Endothelial cell (in vitro differentiated cells): ENCODE measurements at regions not wholly inside any gene's neighbourhood (a gene's known extent, or its start where the extent isn't known, plus 50 kb on each side); places are given as distances from the start of the nearest gene placed in this dataset.

Experiments used
- DNase-seq: peaks from one replicate; pipeline ENCODE4 v3.0.0; 2021; ENCODE audit warnings: low spot score
- H3K27ac Mint-ChIP-seq: one replicate; pipeline ENCODE4 v1.8.0; 2021; ENCODE audit warnings: mixed read lengths, inconsistent platforms; ENCODE audit not compliant: unreplicated experiment
- H3K27me3 Mint-ChIP-seq: one replicate; pipeline ENCODE4 v1.8.0; 2021; ENCODE audit warnings: mild to moderate bottlenecking, moderate library complexity, mixed read lengths, inconsistent platforms; ENCODE audit not compliant: unreplicated experiment
- H3K36me3 Mint-ChIP-seq: one replicate; pipeline ENCODE4 v1.8.0; 2021; ENCODE audit warnings: mild to moderate bottlenecking, low read depth, mixed read lengths, inconsistent platforms; ENCODE audit not compliant: unreplicated experiment
- H3K4me1 Mint-ChIP-seq: one replicate; pipeline ENCODE4 v1.8.0; 2021; ENCODE audit warnings: mild to moderate bottlenecking, mixed read lengths, inconsistent platforms; ENCODE audit not compliant: unreplicated experiment
- H3K4me3 Mint-ChIP-seq: one replicate; pipeline ENCODE4 v1.8.0; 2021; ENCODE audit warnings: mild to moderate bottlenecking, mixed read lengths, inconsistent platforms; ENCODE audit not compliant: unreplicated experiment
- H3K9me3 Mint-ChIP-seq: one replicate; pipeline ENCODE4 v1.8.0; 2021; ENCODE audit warnings: mixed read lengths, inconsistent platforms; ENCODE audit not compliant: unreplicated experiment
- TF ChIP-seq, protein P1 (sequence below): fragments of 200-600 bp; sonication (generic); IDR thresholded peaks from one replicate; pipeline ENCODE4 v1.5.0; 2021; ENCODE audit warnings: antibody characterized with exemption; ENCODE audit not compliant: unreplicated experiment

DNA sequence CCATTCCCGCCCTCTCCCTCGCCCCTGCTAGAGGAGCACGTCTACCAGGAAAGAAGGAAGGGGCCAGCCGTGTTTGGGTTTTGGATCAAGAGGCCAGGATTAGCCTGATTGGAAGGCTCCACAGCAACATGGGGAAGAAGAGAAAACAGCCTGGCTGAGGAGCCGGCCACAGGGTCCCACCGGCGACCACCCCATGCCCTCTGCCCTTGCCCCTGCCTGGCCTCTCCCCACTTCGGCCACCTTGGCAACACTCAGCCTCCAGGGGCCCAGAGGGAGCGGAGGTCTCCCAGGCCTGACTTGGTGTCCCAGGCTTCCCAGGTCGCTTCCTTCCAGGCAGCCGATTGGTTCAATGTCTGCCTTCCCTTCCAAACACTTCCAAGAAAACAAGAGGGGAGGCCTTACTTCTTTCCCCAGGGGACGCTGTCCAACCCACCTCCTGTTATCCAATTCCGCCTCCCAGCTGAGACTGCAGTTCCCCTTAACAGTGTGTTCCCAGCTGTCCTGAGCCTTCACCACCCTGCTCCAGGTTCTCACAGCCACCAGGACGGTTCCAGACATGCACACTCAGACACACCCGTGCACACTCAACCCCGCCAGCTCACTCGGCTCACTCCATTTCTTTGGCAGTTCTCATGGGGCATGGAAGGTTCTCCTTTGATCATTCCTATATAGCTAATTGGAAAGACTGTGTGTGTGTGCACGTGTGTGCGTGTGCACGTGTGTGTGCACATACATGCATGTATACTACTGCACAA, 65.4 kb downstream of the RBFOX3 start:
- Mint-ChIP-seq H3K4me1 (no peaks in the 10 kb centered on the region), H3K9me3 (no peaks in the 10 kb centered on the region), H3K27ac (no peak overlapping the region), H3K27me3 (peaks cover 4% of the 10 kb centered on the region), H3K4me3 (no peak overlapping the region), H3K36me3 (no peaks in the 10 kb centered on the region)
- TF ChIP-seq, protein P1, sequence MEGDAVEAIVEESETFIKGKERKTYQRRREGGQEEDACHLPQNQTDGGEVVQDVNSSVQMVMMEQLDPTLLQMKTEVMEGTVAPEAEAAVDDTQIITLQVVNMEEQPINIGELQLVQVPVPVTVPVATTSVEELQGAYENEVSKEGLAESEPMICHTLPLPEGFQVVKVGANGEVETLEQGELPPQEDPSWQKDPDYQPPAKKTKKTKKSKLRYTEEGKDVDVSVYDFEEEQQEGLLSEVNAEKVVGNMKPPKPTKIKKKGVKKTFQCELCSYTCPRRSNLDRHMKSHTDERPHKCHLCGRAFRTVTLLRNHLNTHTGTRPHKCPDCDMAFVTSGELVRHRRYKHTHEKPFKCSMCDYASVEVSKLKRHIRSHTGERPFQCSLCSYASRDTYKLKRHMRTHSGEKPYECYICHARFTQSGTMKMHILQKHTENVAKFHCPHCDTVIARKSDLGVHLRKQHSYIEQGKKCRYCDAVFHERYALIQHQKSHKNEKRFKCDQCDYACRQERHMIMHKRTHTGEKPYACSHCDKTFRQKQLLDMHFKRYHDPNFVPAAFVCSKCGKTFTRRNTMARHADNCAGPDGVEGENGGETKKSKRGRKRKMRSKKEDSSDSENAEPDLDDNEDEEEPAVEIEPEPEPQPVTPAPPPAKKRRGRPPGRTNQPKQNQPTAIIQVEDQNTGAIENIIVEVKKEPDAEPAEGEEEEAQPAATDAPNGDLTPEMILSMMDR = no peak
- no peak for DNase-seq

DNA sequence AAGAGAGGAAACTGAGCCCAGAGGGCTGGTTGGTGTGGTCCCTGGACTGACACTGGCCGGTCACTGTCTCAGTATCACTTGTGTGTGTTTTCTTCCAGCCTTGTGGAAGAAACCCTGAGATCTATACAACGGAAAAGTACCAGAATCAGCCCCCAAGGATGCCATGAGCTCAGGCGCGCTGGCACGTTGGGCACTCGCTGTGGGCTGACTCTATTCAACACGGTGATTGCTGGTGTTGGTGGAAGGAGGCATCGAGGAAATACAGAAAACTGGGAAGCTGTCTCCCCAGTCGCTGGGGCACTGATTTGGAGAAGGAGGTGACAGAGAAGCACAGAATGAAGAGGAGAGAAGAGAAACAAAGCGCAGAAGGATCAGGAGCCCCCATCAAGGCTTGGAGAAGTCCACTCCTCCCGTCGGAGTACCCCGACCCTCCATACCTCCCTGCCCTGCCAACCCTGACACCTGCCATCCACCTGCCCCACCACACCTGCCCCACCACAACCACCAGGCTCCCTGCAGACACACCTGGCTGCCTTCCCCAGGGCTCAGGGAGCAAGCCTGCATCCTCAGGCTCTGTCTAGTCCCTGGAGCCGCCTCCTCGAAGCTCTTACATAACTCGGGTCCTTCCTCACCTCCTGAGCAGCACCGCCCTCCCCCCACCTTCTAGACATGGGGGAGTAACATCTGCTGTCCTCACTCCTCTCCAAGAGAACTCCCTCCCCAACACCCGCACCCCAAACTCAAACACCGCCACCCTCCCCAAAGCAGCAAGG, 66.5 kb downstream of the RBFOX3 start:
- no peaks in the 10 kb centered on the region for H3K36me3 Mint-ChIP-seq
- no peak overlapping the region for H3K4me3 Mint-ChIP-seq
- no peaks in the 10 kb centered on the region for H3K9me3 Mint-ChIP-seq
- no peak overlapping the region for H3K27ac Mint-ChIP-seq
- TF ChIP-seq, protein P1 = no peak
- peaks cover 3% of the 10 kb centered on the region for H3K4me1 Mint-ChIP-seq
- H3K27me3 Mint-ChIP-seq = peaks cover 4% of the 10 kb centered on the region
- no peak for DNase-seq

DNA sequence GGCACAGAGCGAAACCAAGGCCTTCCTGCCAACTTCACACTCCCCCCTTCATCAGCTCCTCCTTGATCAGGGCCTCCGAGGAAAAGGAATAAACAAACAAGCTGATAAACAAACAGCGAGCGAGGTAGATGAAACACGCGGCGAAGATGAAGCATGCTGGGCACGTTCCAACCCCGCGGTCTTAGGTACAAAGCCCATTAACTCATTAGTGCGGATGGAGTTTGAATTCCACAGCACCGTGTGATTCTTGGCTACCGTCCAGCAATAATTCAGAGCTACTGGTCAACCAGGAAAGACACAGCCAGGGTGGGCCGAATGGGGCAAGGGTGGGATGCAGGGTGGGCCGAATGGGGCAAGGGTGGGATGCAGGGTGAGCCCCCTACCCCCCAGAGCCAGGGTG, 67.3 kb downstream of the RBFOX3 start:
- Mint-ChIP-seq H3K4me1 (peaks cover 3% of the 10 kb centered on the region), H3K9me3 (no peaks in the 10 kb centered on the region), H3K36me3 (no peaks in the 10 kb centered on the region), H3K27ac (no peak overlapping the region), H3K27me3 (peaks cover 4% of the 10 kb centered on the region), H3K4me3 (no peak overlapping the region)
- TF ChIP-seq, protein P1 = no peak
- no peak for DNase-seq

DNA sequence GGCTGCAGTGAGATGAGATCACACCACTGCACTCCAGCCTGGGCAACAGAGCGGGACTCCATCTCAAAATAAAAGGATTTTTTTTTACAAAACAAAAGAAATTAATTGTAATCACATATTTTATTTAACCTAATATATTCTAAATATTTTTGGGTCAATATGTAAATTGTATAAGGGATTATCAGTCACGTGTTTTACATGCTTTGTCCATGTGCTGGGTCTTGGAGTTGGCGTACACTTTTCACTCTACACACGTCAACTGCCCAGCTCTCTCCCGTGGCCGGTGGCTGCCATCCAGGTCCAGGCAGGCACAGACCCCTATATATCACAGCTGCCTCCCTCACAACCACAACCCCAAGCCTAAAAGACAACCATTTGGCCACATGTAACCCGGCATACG, 68.1 kb downstream of the RBFOX3 start:
- TF ChIP-seq, protein P1 = no peak
- DNase-seq = no peak
- H3K4me1 Mint-ChIP-seq = peaks cover 3% of the 10 kb centered on the region
- peaks cover 4% of the 10 kb centered on the region for H3K27me3 Mint-ChIP-seq
- no peak overlapping the region for H3K27ac Mint-ChIP-seq
- no peak overlapping the region for H3K4me3 Mint-ChIP-seq
- H3K36me3 Mint-ChIP-seq = no peaks in the 10 kb centered on the region
- no peaks in the 10 kb centered on the region for H3K9me3 Mint-ChIP-seq
